ENCODE measurements at regions not wholly inside any gene's neighbourhood (a gene's known extent, or its start where the extent isn't known, plus 50 kb on each side); places are given as distances from the start of the nearest gene placed in this dataset.

- ChIA-PET CTCF (no interaction called here), POLR2A (no interaction called here)
- TF ChIP-seq MYC (IDR thresholded peaks at IDR 0.05; ENCODE audit: low read depth, low read length) (no peak), MAX (IDR thresholded peaks at IDR 0.05; ENCODE audit: insufficient read depth, insufficient read length) (no peak)
- Histone ChIP-seq H3K9me3 (replicated peaks; ENCODE audit: control insufficient read depth, insufficient read depth, low read length) (no peaks in the 10 kb centered on the region), H3K9me1 (replicated peaks; ENCODE audit: control insufficient read depth, extremely low read depth, insufficient read depth, low read length) (no peaks in the 10 kb centered on the region), H3K27ac (ENCODE audit: insufficient read depth, low read depth, low read length) (no peak overlapping the region), H3K79me2 (ENCODE audit: control insufficient read depth, insufficient read depth, low read length) (no peaks in the 10 kb centered on the region), H3K9ac (replicated peaks; ENCODE audit: extremely low read depth, insufficient read depth, low read length) (no peak overlapping the region), H3K27me3 (ENCODE audit: control insufficient read depth in 2 of 2, insufficient read depth in 2 of 2, low read length in 2 of 2) (no peaks in the 10 kb centered on the region), H3K4me1 (ENCODE audit: control insufficient read depth, extremely low read depth, insufficient read depth, low read length) (no peaks in the 10 kb centered on the region), H4K20me1 (replicated peaks; ENCODE audit: control insufficient read depth, extremely low read depth, insufficient read depth, low read length) (no peaks in the 10 kb centered on the region), H3K4me3 (replicated peaks in 1 of 3; ENCODE audit: insufficient read depth in 1 of 3, low read depth in 1 of 3, low read length in 3 of 3) (no peak overlapping the region), H3K4me2 (ENCODE audit: insufficient read depth, low read length) (no peak overlapping the region), H3K36me3 (ENCODE audit: control insufficient read depth in 2 of 2, extremely low read depth in 1 of 2, insufficient read depth in 2 of 2, low read length in 2 of 2) (no peaks in the 10 kb centered on the region), H2AFZ (ENCODE audit: low read depth, low read length) (no peak overlapping the region)
- dilution Hi-C loops (cut with MboI; ENCODE audit: extremely low pct_ligation_motif_present, low sequenced_read_pairs) (no loop called here), intact Hi-C loops (cut with micrococcal nuclease) (no loop called here)
- FAIRE-seq (no peak), DNase-seq (ENCODE audit: low read depth, low spot score) (no peak)
- BruUV-seq (replicated peaks), result no TSS peak
Observed at GRCh38 chr5:2598503-2598902, 153.0 kb downstream of the IRX2 start.

- Histone ChIP-seq H3K9me1 (replicated peaks; ENCODE audit: control insufficient read depth, extremely low read depth, insufficient read depth, low read length) (no peaks in the 10 kb centered on the region), H3K4me3 (replicated peaks in 1 of 3; ENCODE audit: insufficient read depth in 1 of 3, low read depth in 1 of 3, low read length in 3 of 3) (no peak overlapping the region), H3K79me2 (ENCODE audit: control insufficient read depth, insufficient read depth, low read length) (no peaks in the 10 kb centered on the region), H2AFZ (ENCODE audit: low read depth, low read length) (no peak overlapping the region), H3K4me1 (ENCODE audit: control insufficient read depth, extremely low read depth, insufficient read depth, low read length) (no peaks in the 10 kb centered on the region), H3K9ac (replicated peaks; ENCODE audit: extremely low read depth, insufficient read depth, low read length) (no peak overlapping the region), H3K27ac (ENCODE audit: insufficient read depth, low read depth, low read length) (no peak overlapping the region), H3K27me3 (ENCODE audit: control insufficient read depth in 2 of 2, insufficient read depth in 2 of 2, low read length in 2 of 2) (no peaks in the 10 kb centered on the region), H3K36me3 (ENCODE audit: control insufficient read depth in 2 of 2, extremely low read depth in 1 of 2, insufficient read depth in 2 of 2, low read length in 2 of 2) (no peaks in the 10 kb centered on the region), H4K20me1 (replicated peaks; ENCODE audit: control insufficient read depth, extremely low read depth, insufficient read depth, low read length) (no peaks in the 10 kb centered on the region), H3K4me2 (ENCODE audit: insufficient read depth, low read length) (no peak overlapping the region), H3K9me3 (replicated peaks; ENCODE audit: control insufficient read depth, insufficient read depth, low read length) (peaks cover 2% of the 10 kb centered on the region)
- ChIA-PET CTCF (no interaction called here), POLR2A (no interaction called here)
- intact Hi-C loops (cut with micrococcal nuclease), result no loop called here
- FAIRE-seq (no peak), DNase-seq (ENCODE audit: low read depth, low spot score) (no peak)
- dilution Hi-C loops (cut with MboI; ENCODE audit: extremely low pct_ligation_motif_present, low sequenced_read_pairs), result no loop called here
- BruUV-seq (replicated peaks), result no TSS peak
- TF ChIP-seq FOS (IDR thresholded peaks at IDR 0.05; ENCODE audit: borderline replicate concordance, insufficient read depth, low read length), result no peak
- TF ChIP-seq MYC (IDR thresholded peaks at IDR 0.05; ENCODE audit: low read depth, low read length), result no peak
- TF ChIP-seq POLR2A (IDR thresholded peaks at IDR 0.05; ENCODE audit: low read depth, low read length), result no peak
- TF ChIP-seq POLR2AphosphoS5 (IDR thresholded peaks at IDR 0.05; ENCODE audit: insufficient read depth, low read depth, low read length), result no peak
- TF ChIP-seq MAX (IDR thresholded peaks at IDR 0.05; ENCODE audit: insufficient read depth, insufficient read length), result no peak
- no peak for TF ChIP-seq JUN (IDR thresholded peaks at IDR 0.05; ENCODE audit: borderline replicate concordance, insufficient read depth, insufficient read length, low read depth)
- no peak for TF ChIP-seq GATA2 (IDR thresholded peaks at IDR 0.05; ENCODE audit: insufficient read depth, insufficient read length, low read depth, low read length)
- TF ChIP-seq CTCF (IDR thresholded peaks at IDR 0.05; ENCODE audit: extremely low read depth in 1 of 2, insufficient read depth in 1 of 2, low read depth in 1 of 2, low read length in 2 of 2), result no peak
- no peak for TF ChIP-seq EZH2 (IDR thresholded peaks at IDR 0.05; ENCODE audit: borderline replicate concordance, low read depth, low read length, severe bottlenecking)
Observed at GRCh38 chr5:2594701-2595100, 156.8 kb downstream of the IRX2 start.

Measured in endothelial cell of umbilical vein (primary cell).